NK-92 treated with Interleukin-12 subunit alpha and Interleukin-12 subunit beta, amount 100 ng/mL, for 24 hours (cell line): ENCODE measurements at regions not wholly inside any gene's neighbourhood (a gene's known extent, or its start where the extent isn't known, plus 50 kb on each side); places are given as distances from the start of the nearest gene placed in this dataset.

Experiments
- DNase-seq: peaks from one replicate; lab custom pipeline; 2025; lab: John Stamatoyannopoulos, UW

DNA sequence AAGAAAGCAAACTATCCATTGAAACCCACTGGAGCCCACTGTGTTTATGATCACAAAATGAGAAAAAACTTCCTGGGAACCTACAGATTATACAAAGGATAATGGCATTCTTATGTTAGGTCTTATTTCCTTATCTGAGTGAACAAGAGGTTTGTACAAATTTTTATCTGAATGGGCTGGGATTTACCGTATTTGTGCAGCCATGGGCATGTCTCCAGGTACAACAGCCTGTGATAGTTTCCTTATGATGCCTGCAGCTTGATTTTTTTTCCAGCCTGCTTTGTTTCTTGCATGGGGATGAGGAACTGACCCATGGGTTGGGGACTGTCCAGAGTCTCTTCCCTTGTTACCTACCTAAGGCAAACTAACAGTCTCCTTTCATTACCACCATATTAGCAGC, 244.0 kb upstream of the RBMY1B start:
- DNase-seq: no peak

DNA sequence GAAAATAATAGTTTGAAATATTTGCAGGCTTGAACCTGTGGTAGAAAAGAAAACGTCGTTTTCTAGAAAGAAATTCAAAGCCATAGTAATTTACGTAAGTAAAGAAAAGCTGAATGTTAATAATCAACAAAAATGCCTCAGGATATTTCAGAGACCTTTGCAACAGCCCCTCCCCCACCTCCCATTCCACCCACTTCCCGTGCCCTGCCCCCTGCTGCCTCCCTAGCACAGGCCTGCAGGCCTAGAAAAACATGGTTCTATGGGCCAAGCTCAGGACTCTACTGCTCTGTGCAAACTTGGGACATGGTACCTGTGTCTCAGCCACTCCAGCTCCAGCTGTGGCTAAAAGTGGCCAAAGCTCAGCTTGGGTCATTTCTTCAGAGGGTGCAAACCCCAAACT, 223.4 kb upstream of the RBMY1B start:
- no peak for DNase-seq

DNA sequence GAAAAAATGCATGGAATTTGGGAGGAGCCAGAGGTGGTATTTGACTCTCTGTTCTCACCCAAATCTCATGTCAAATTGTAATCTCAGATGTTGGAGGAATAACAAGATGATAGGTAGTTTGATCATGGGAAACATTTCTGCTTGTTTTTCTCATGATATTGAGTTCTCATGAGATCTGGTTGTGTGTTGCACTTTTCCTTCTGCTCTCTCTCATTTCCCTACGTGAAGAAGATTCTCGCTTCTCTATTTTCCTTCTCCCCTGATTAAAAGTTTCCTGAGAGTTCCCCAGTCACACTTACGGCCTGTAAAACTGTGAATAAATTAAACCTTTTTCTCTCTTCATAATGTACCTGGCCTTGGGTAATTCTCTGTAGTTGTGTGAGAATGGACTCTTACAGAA, 222.2 kb upstream of the RBMY1B start:
- DNase-seq: no peak

DNA sequence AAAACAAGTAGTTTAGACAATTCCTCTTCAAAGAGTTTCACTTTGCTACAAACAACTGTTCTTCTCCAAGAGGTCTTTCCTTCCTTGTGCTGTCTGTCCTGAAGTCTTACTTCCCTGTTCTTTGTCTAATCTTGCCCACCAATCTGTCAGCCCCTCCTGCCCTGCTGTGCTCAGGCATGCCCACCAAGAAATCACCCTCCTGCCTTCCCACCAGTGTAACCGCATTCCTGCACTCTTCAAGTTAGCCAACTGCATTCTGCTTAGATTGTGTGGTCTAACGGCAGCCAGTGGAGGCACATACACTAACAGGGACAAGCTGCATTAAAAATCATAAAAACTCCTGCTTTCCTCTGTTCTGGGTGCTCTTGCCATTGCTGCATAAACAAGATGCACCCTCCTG, 215.9 kb upstream of the RBMY1B start:
- DNase-seq: no peak

DNA sequence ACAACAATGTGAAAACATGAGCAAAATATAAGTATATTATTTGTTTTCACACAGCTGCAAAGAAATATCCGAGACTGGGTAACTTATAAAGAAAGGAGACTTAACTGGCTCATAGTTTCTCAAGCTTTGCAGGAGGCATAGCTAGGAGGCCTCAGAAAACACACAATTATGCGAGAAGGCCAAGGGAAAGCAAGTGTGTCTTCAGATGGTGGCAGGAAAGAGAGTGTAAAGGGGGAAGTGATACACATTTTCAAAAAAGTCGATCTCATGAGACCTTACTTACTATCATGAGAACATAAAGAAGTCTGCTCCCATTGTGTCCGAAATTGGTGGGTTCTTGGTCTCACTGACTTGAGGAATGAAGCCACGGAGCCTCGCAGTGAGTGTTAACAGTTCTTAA, 208.9 kb upstream of the RBMY1B start:
- DNase-seq: no peak

DNA sequence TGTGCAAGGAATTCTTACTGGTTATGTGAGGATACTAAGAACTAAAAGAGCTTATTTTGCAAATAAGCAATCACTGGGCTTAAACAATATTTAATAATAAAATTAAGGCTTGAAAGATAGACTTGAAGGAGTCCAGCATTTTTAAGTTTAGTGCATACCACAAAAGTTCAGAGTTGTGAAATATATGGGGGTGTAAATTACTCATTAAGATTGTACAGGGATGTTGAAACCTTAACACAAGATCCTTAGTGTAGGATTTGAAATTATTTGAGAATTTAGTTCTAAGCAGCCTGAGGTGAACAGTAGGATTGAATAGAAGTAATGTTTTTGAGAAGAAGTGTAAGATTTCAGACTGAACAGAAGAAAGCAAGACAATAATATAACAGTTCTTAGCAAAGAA, 195.8 kb upstream of the RBMY1B start:
- no peak for DNase-seq
